HG03280 (cell line): ENCODE measurements at regions not wholly inside any gene's neighbourhood (a gene's known extent, or its start where the extent isn't known, plus 50 kb on each side); places are given as distances from the start of the nearest gene placed in this dataset.
"Not testable (repeated sequence)": the region's sequence is repeated elsewhere in the genome, so short reads cannot be mapped to it uniquely, and the experiment has no call there.

Experiments
- ATAC-seq: cut with Tn5 transposase; IDR thresholded peaks from one replicate; pipeline ENCODE4 v1.9.1; 2021; ENCODE audit warnings: mild to moderate bottlenecking, moderate library complexity; ENCODE audit not compliant: unreplicated experiment

GRCh38 chr19:14285726-14286125 is 79.8 kb upstream of the ADGRL1 start:
- ATAC-seq: not testable (repeated sequence)

- ATAC-seq: peak; percentile 64
Observed at GRCh38 chr19:14283813-14284520, 78.0 kb upstream of the ADGRL1 start.

GRCh38 chr19:14279270-14279669 is 73.3 kb upstream of the ADGRL1 start:
- not testable (repeated sequence) for ATAC-seq

- no peak for ATAC-seq
Observed at GRCh38 chr19:14277608-14278007, 71.6 kb upstream of the ADGRL1 start.

GRCh38 chr19:14275823-14276222 is 69.9 kb upstream of the ADGRL1 start:
- ATAC-seq: not testable (repeated sequence)

- no peak for ATAC-seq
Observed at GRCh38 chr19:14272623-14273022, 66.7 kb upstream of the ADGRL1 start.

- ATAC-seq: no peak
Observed at GRCh38 chr19:14271840-14272239, 65.9 kb upstream of the ADGRL1 start.

- not testable (repeated sequence) for ATAC-seq
Observed at GRCh38 chr19:14270557-14270956, 64.6 kb upstream of the ADGRL1 start.

GRCh38 chr19:14267224-14267741 is 61.3 kb upstream of the ADGRL1 start:
- no peak for ATAC-seq

GRCh38 chr19:14266208-14266607 is 60.2 kb upstream of the ADGRL1 start:
- ATAC-seq: not testable (repeated sequence)

GRCh38 chr19:14265290-14266036 is 59.5 kb upstream of the ADGRL1 start:
- no peak for ATAC-seq

- not testable (repeated sequence) for ATAC-seq
Observed at GRCh38 chr19:14255902-14256649, 50.1 kb upstream of the ADGRL1 start.
